PC-9 (cell line): ENCODE measurements at regions not wholly inside any gene's neighbourhood (a gene's known extent, or its start where the extent isn't known, plus 50 kb on each side); places are given as distances from the start of the nearest gene placed in this dataset.

ENCODE experiments used
- BruUV-seq: library from RNA; stranded (reverse); fragments of 400-500 nt; replicated peaks from 2 replicates; lab custom pipeline; 2021; lab: Mats Ljungman, UMichigan
- CTCF ChIA-PET: fragments of 300-600 bp; sonication (Branson Sonifier 250); formaldehyde crosslinking; loops from one replicate; lab custom pipeline; 2022; ENCODE audit warnings: antibody characterized with exemption; lab: Charles Lee
- POLR2A ChIA-PET: fragments of 300-600 bp; sonication (Branson Sonifier 250); formaldehyde crosslinking; loops from one replicate; lab custom pipeline; 2022; ENCODE audit warnings: antibody characterized with exemption; ENCODE audit not compliant: unreplicated experiment; lab: Charles Lee
- DNase-seq, 2 experiments: peaks; one replicate each; pipeline versions ENCODE4 v3.0.0 to v3.0.0-alpha.2; 2015 to 2022; ENCODE audit warnings: mixed read lengths in 1 of 2
- H2AFZ ChIP-seq: fragments of 200-600 bp; sonication (generic); 2 replicates; pipeline ENCODE4 v1.8.1; 2017; ENCODE audit warnings: antibody characterized with exemption
- H3F3A ChIP-seq: fragments of 200-600 bp; sonication (generic); 2 replicates; pipeline ENCODE4 v1.8.1; 2017; ENCODE audit warnings: antibody characterized with exemption, mild to moderate bottlenecking, low read depth; ENCODE audit not compliant: insufficient read depth
- H3K27ac ChIP-seq: fragments of 200-600 bp; sonication (generic); 2 replicates; pipeline ENCODE4 v1.6.1; 2016; ENCODE audit warnings: mixed run types
- H3K27me3 ChIP-seq: fragments of 200-600 bp; sonication (generic); 2 replicates; pipeline ENCODE4 v1.6.1; 2016; ENCODE audit warnings: low read depth, mixed run types; ENCODE audit not compliant: insufficient read depth
- H3K36me3 ChIP-seq: fragments of 200-600 bp; sonication (generic); 2 replicates; pipeline ENCODE4 v1.6.1; 2016; ENCODE audit warnings: low read depth, mixed run types
- H3K4me1 ChIP-seq: fragments of 200-600 bp; sonication (generic); replicated peaks from 2 replicates; pipeline ENCODE4 v1.6.1; 2016; ENCODE audit warnings: mixed run types; ENCODE audit not compliant: insufficient read depth
- H3K4me2 ChIP-seq: fragments of 200-600 bp; sonication (generic); 2 replicates; pipeline ENCODE4 v1.6.1; 2017; ENCODE audit warnings: mixed run types
- H3K4me3 ChIP-seq: fragments of 200-600 bp; sonication (generic); 2 replicates; pipeline ENCODE4 v1.6.1; 2016; ENCODE audit warnings: mixed run types
- H3K79me2 ChIP-seq: fragments of 200-600 bp; sonication (generic); 2 replicates; pipeline ENCODE4 v1.6.1; 2017; ENCODE audit warnings: low read depth, mixed run types
- H3K9me2 ChIP-seq: fragments of 200-600 bp; sonication (generic); 2 replicates; pipeline ENCODE4 v1.8.1; 2017; ENCODE audit warnings: mild to moderate bottlenecking; ENCODE audit not compliant: insufficient read depth
- H3K9me3 ChIP-seq: fragments of 200-600 bp; sonication (generic); 2 replicates; pipeline ENCODE4 v1.8.1; 2016; ENCODE audit warnings: low read depth; ENCODE audit not compliant: insufficient read depth
- H4K20me1 ChIP-seq: fragments of 200-600 bp; sonication (generic); 2 replicates; pipeline ENCODE4 v1.8.1; 2017; ENCODE audit not compliant: insufficient read depth
- EZH2 ChIP-seq: fragments of 200-600 bp; sonication (generic); IDR thresholded peaks from 2 replicates; pipeline ENCODE4 v1.8.0; 2017; ENCODE audit warnings: antibody characterized with exemption, low read depth
- intact Hi-C: fragments of 100-400 bp; cut with micrococcal nuclease; formaldehyde crosslinking; loops from one replicate; pipeline ENCODE4 v1.10.0; 2022; ENCODE audit not compliant: unreplicated experiment
- TF ChIP-seq, protein P1 (sequence below): fragments of 200-600 bp; sonication (generic); conservative IDR thresholded peaks from 2 replicates; pipeline ENCODE4 v1.6.1; 2017; ENCODE audit warnings: mixed run types, antibody characterized with exemption, mild to moderate bottlenecking, moderate library complexity

DNA sequence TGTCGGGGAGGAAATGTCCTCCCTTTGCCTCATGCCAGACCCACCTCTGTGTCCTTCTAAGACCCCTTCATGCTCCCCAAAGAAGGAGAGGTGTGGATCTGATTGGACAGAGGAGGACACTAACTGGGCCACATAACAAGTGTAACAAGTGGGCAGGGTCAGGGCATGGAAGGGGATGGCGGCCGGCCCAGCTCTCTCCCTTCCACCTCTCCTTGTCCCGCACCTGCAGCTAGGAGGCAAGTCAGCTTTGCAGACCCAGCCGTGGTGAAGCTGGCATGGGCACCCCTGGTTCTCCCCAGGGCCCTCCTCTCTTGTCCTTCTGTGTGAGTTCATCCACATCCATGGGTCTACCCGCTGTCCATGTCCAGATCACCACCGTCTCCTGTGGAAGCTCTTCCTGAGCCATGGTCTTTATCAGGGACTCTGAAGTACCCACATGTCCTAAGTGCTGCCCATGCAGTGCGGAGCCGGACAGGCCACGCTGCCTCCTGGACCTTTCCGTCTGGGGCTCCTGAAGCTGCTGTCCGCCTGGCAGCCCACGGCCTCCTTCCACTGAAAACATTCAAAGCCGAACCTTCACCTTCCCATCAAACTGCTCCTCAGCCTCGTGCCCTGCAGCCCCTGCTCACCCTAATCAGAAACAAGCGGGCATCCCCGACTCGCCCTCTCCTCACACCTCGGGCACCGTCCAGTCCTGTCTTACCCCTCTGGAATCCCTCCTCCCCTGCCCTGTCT lies 460.5 kb downstream of the PTPRU start:
- BruUV-seq: no TSS peak
- TF ChIP-seq, protein P1, sequence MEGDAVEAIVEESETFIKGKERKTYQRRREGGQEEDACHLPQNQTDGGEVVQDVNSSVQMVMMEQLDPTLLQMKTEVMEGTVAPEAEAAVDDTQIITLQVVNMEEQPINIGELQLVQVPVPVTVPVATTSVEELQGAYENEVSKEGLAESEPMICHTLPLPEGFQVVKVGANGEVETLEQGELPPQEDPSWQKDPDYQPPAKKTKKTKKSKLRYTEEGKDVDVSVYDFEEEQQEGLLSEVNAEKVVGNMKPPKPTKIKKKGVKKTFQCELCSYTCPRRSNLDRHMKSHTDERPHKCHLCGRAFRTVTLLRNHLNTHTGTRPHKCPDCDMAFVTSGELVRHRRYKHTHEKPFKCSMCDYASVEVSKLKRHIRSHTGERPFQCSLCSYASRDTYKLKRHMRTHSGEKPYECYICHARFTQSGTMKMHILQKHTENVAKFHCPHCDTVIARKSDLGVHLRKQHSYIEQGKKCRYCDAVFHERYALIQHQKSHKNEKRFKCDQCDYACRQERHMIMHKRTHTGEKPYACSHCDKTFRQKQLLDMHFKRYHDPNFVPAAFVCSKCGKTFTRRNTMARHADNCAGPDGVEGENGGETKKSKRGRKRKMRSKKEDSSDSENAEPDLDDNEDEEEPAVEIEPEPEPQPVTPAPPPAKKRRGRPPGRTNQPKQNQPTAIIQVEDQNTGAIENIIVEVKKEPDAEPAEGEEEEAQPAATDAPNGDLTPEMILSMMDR: no peak
- TF ChIP-seq EZH2: no peak
- Histone ChIP-seq H3K79me2 (no peaks in the 10 kb centered on the region), H3K27me3 (no peaks in the 10 kb centered on the region), H3K4me1 (no peaks in the 10 kb centered on the region), H4K20me1 (no peaks in the 10 kb centered on the region), H3K9me3 (no peaks in the 10 kb centered on the region), H3K4me2 (no peak overlapping the region), H3K36me3 (no peaks in the 10 kb centered on the region), H3F3A (no peaks in the 10 kb centered on the region), H3K4me3 (no peak overlapping the region), H2AFZ (no peak overlapping the region), H3K9me2 (no peaks in the 10 kb centered on the region), H3K27ac (no peak overlapping the region)
- ChIA-PET POLR2A (no interaction called here), CTCF (no interaction called here)
- intact Hi-C loops: no loop called here
- no peak for DNase-seq

- no TSS peak for BruUV-seq
- no peaks in the 10 kb centered on the region for H3K79me2 ChIP-seq
- no peaks in the 10 kb centered on the region for H3F3A ChIP-seq
- H4K20me1 ChIP-seq: no peaks in the 10 kb centered on the region
- no peaks in the 10 kb centered on the region for H3K36me3 ChIP-seq
- no peak overlapping the region for H3K27ac ChIP-seq
- H3K4me3 ChIP-seq: no peak overlapping the region
- ChIA-PET POLR2A (no interaction called here), CTCF (no interaction called here)
- no peaks in the 10 kb centered on the region for H3K9me2 ChIP-seq
- intact Hi-C loops: no loop called here
- no peaks in the 10 kb centered on the region for H3K4me1 ChIP-seq
- H2AFZ ChIP-seq: no peak overlapping the region
- H3K27me3 ChIP-seq: no peaks in the 10 kb centered on the region
- H3K9me3 ChIP-seq: no peaks in the 10 kb centered on the region
- no peak for DNase-seq
- TF ChIP-seq EZH2: no peak
- TF ChIP-seq, protein P1: no peak
- no peak overlapping the region for H3K4me2 ChIP-seq
Measured at GRCh38 chr1:29695803-29696202, 459.5 kb downstream of the PTPRU start.

DNA sequence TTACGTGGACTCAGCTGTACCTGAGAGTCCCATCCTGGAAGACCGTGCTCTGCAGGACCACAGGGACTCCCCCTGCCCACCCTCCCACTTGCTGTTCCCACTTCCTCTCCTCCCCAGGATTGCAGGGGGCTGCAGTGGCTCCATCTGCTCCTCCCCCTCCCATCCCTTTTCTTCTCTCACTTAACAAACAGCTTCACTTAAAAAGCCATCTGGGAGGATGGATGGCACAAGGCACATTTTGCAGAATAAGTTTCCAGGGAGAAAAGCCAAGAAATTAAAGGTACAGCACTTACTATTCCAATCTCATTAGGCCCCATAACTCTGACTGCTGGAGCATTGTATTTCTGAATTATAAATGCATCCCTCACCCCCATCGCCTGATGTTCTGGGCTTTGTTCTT lies 458.7 kb downstream of the PTPRU start:
- Histone ChIP-seq H3K4me1 (no peaks in the 10 kb centered on the region), H3K9me3 (no peaks in the 10 kb centered on the region), H3F3A (no peaks in the 10 kb centered on the region), H3K27ac (no peak overlapping the region), H3K4me2 (no peak overlapping the region), H3K79me2 (no peaks in the 10 kb centered on the region), H4K20me1 (no peaks in the 10 kb centered on the region), H3K27me3 (no peaks in the 10 kb centered on the region), H3K36me3 (no peaks in the 10 kb centered on the region), H3K9me2 (no peaks in the 10 kb centered on the region), H2AFZ (no peak overlapping the region), H3K4me3 (no peak overlapping the region)
- intact Hi-C loops: no loop called here
- POLR2A ChIA-PET: no interaction called here
- TF ChIP-seq, protein P1: no peak
- no TSS peak for BruUV-seq
- CTCF ChIA-PET: no interaction called here
- no peak for DNase-seq
